Putamen (tissue), 1 donor: ENCODE measurements at regions not wholly inside any gene's neighbourhood (a gene's known extent, or its start where the extent isn't known, plus 50 kb on each side); places are given as distances from the start of the nearest gene placed in this dataset.

ENCODE experiments used
- DNase-seq: peaks from one replicate; pipeline ENCODE4 v3.0.0-alpha.2; 2016; ENCODE audit warnings: low spot score

GRCh38 chr11:116077092-116077491 lies 572.9 kb upstream of the CADM1 start:
- no peak for DNase-seq

GRCh38 chr11:116073854-116074837 lies 569.9 kb upstream of the CADM1 start:
- DNase-seq = peak; percentile 68

- no peak for DNase-seq
These were observed 568.6 kb upstream of the CADM1 start for GRCh38 chr11:116072601-116073410.

- no peak for DNase-seq
These were observed 567.9 kb upstream of the CADM1 start for GRCh38 chr11:116072133-116072532.

GRCh38 chr11:116071241-116071640 lies 567.0 kb upstream of the CADM1 start:
- no peak for DNase-seq

GRCh38 chr11:116070520-116070919 lies 566.3 kb upstream of the CADM1 start:
- DNase-seq = no peak

GRCh38 chr11:116066777-116067176 lies 562.6 kb upstream of the CADM1 start:
- no peak for DNase-seq

- DNase-seq = no peak
These were observed 561.8 kb upstream of the CADM1 start for GRCh38 chr11:116065986-116066385.

GRCh38 chr11:116065191-116065895 lies 561.1 kb upstream of the CADM1 start:
- DNase-seq = no peak

GRCh38 chr11:116062490-116063171 lies 558.4 kb upstream of the CADM1 start:
- DNase-seq = no peak

- no peak for DNase-seq
These were observed 557.9 kb upstream of the CADM1 start for GRCh38 chr11:116062129-116062489.

- no peak for DNase-seq
These were observed 557.1 kb upstream of the CADM1 start for GRCh38 chr11:116061322-116061721.

GRCh38 chr11:116059919-116060318 lies 555.7 kb upstream of the CADM1 start:
- no peak for DNase-seq

GRCh38 chr11:116057000-116057399 lies 552.8 kb upstream of the CADM1 start:
- DNase-seq = no peak

GRCh38 chr11:116055064-116055463 lies 550.8 kb upstream of the CADM1 start:
- no peak for DNase-seq

GRCh38 chr11:116053548-116053919 lies 549.3 kb upstream of the CADM1 start:
- no peak for DNase-seq

GRCh38 chr11:116052603-116053547 lies 548.7 kb upstream of the CADM1 start:
- DNase-seq = no peak

- no peak for DNase-seq
These were observed 547.3 kb upstream of the CADM1 start for GRCh38 chr11:116051494-116051893.

GRCh38 chr11:116049383-116049782 lies 545.2 kb upstream of the CADM1 start:
- no peak for DNase-seq

GRCh38 chr11:116046127-116046526 lies 541.9 kb upstream of the CADM1 start:
- no peak for DNase-seq

- no peak for DNase-seq
These were observed 540.7 kb upstream of the CADM1 start for GRCh38 chr11:116044941-116045340.
